ENCODE measurements at regions not wholly inside any gene's neighbourhood (a gene's known extent, or its start where the extent isn't known, plus 50 kb on each side); places are given as distances from the start of the nearest gene placed in this dataset.

DNA sequence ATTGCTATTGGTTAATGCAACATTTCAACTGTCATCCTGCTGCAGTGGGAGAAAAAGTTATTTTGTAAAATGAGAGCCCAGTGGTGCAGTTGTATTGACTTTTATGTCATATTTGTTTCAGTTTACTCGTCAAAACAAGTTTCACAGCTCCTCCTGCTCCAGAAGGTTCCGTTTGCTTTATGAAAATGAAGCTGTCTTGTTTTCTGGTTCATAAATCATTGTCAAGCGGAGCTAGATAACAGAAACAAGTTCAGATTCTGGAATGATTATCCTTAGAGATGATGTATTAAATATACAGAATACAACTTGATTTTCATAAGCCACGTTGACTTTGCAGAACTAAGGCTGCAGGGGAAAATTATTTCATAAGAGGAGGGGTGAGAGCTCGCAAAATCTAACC, 970.5 kb upstream of the NR2F2 start:
- H3K9me3 ChIP-seq (ENCODE audit: insufficient read depth in 2 of 2, low read depth in 1 of 2, low read length in 1 of 2): peaks cover 3 to 4% of the 10 kb centered on the region in 2 experiments; a peak in 1 of 4 replicates
- H3K4ac ChIP-seq (replicated peaks; ENCODE audit: insufficient read length, low read depth, low read length): no peak overlapping the region
- no peak overlapping the region for H3K56ac ChIP-seq (replicated peaks; ENCODE audit: insufficient read length, low read depth, low read length)
- no peak overlapping the region for H4K5ac ChIP-seq (ENCODE audit: insufficient read length, low read depth, low read length)
- ChIA-PET POLR2A (ENCODE audit: partially characterized antibody) (no interaction called here), CTCF (ENCODE audit: partially characterized antibody) (interaction anchor here (1.0 kb wide), 1 partner anchor 9 kb away, joined by 4 read pairs; no protein-coding TSS in a partner anchor)
- H4K8ac ChIP-seq (ENCODE audit: extremely low read depth, insufficient read depth, low read length): no peak overlapping the region
- H3K4me2 ChIP-seq (ENCODE audit: insufficient read depth in 1 of 2, low read depth in 2 of 2, low read length in 2 of 2): no peak overlapping the region
- H2BK5ac ChIP-seq (ENCODE audit: low read depth, low read length): no peak overlapping the region
- no peak overlapping the region for H3K4me3 ChIP-seq (ENCODE audit: extremely low read depth in 1 of 4, insufficient read depth in 2 of 4, low read depth in 3 of 4, low read length in 4 of 4)
- no peak for DNase-seq (ENCODE audit: low read depth in 1 of 2, low spot score in 2 of 2)
- H3K36me3 ChIP-seq (ENCODE audit: control insufficient read depth in 2 of 4, insufficient read depth in 4 of 4, low read length in 3 of 4): no peaks in the 10 kb centered on the region
- 91% methylated on average over 5 of the region's 5 CpGs; no CpG with 5 or more reads in 1 of the 2 experiments for whole genome bisulfite sequencing, 2 experiments (ENCODE audit: extremely low coverage in 1 of 2, insufficient coverage in 1 of 2, insufficient read length in 1 of 2, insufficient replicate concordance in 2 of 2, low coverage in 1 of 2, low lambda C conversion rate in 2 of 2, missing lambda C conversion rate in 1 of 2)
- no peak overlapping the region for H2AFZ ChIP-seq (ENCODE audit: low read length)
- H3K79me1 ChIP-seq (ENCODE audit: low read depth, low read length): no peaks in the 10 kb centered on the region
- no peak overlapping the region for H4K91ac ChIP-seq (replicated peaks; ENCODE audit: insufficient read length, low read length)
- H4K20me1 ChIP-seq (replicated peaks in 1 of 2; ENCODE audit: control insufficient read depth in 1 of 2, insufficient read depth in 2 of 2, low read length in 2 of 2): no peaks in the 10 kb centered on the region
- no peaks in the 10 kb centered on the region for H3K23me2 ChIP-seq (ENCODE audit: low read depth, low read length)
- no peak overlapping the region for H3K23ac ChIP-seq (ENCODE audit: insufficient read length)
- no peaks in the 10 kb centered on the region for H3K27me3 ChIP-seq (replicated peaks in 1 of 4; ENCODE audit: control insufficient read depth in 3 of 4, extremely low read depth in 1 of 4, insufficient read depth in 3 of 4, low read length in 3 of 4)
- no peak overlapping the region for H2BK12ac ChIP-seq (ENCODE audit: low read depth, low read length)
- no peaks in the 10 kb centered on the region for H3K4me1 ChIP-seq (replicated peaks in 1 of 4; ENCODE audit: control insufficient read depth in 3 of 4, insufficient read depth in 4 of 4, low read length in 3 of 4)
- FAIRE-seq: no peak
- no peaks in the 10 kb centered on the region for H3K79me2 ChIP-seq (ENCODE audit: control insufficient read depth in 1 of 2, insufficient read depth in 2 of 2, low read length in 2 of 2)
- no peak overlapping the region for H2AK5ac ChIP-seq (ENCODE audit: low read depth, low read length)
- no peak overlapping the region for H2BK20ac ChIP-seq (ENCODE audit: low read length)
- no peak overlapping the region for H3K18ac ChIP-seq (ENCODE audit: extremely low read depth, low read length)
- no peak overlapping the region for H3K14ac ChIP-seq (ENCODE audit: insufficient read length)
- H3K9ac ChIP-seq (replicated peaks in 1 of 4; ENCODE audit: extremely low read depth in 1 of 4, low read depth in 3 of 4, low read length in 3 of 4): no peak overlapping the region
- H2BK120ac ChIP-seq (replicated peaks; ENCODE audit: low read depth, low read length): no peak overlapping the region
- H3K27ac ChIP-seq (ENCODE audit: low read depth, low read length): no peak overlapping the region
- no peak overlapping the region for H2BK15ac ChIP-seq (ENCODE audit: low read length)
- TF ChIP-seq NANOG (IDR thresholded peaks at IDR 0.05; ENCODE audit: insufficient read depth, low read depth, low read length, poor library complexity, severe bottlenecking): no peak
- no peak for TF ChIP-seq TAF7 (optimal IDR thresholded peaks at IDR 0.05; ENCODE audit: borderline replicate concordance, low read depth, low read length)
- TF ChIP-seq RAD21 (IDR thresholded peaks at IDR 0.05 in 1 of 2, conservative IDR thresholded peaks at IDR 0.05 in 1 of 2; ENCODE audit: low read depth in 2 of 2, low read length in 2 of 2): no peak
- no peak for TF ChIP-seq BACH1 (IDR thresholded peaks at IDR 0.05; ENCODE audit: low read length)
- TF ChIP-seq CEBPB (IDR thresholded peaks at IDR 0.05; ENCODE audit: low read depth, low read length): no peak
- TF ChIP-seq TBP (IDR thresholded peaks at IDR 0.05; ENCODE audit: low read depth, low read length): no peak
- TF ChIP-seq PHF8 (conservative IDR thresholded peaks at IDR 0.05; ENCODE audit: low read depth, low read length): no peak
- no peak for TF ChIP-seq MAFK (IDR thresholded peaks at IDR 0.05; ENCODE audit: low read depth, low read length)
- no peak for TF ChIP-seq TAF1 (IDR thresholded peaks at IDR 0.05; ENCODE audit: low read depth, low read length)
- TF ChIP-seq GTF2F1 (IDR thresholded peaks at IDR 0.05; ENCODE audit: borderline replicate concordance, low read depth, low read length): no peak
- TF ChIP-seq EP300 (IDR thresholded peaks at IDR 0.05; ENCODE audit: borderline replicate concordance in 1 of 2, low read depth in 2 of 2, low read length in 2 of 2): no peak
- no peak for TF ChIP-seq TCF12 (IDR thresholded peaks at IDR 0.05; ENCODE audit: low read depth, low read length)
- no peak for TF ChIP-seq JUND (IDR thresholded peaks at IDR 0.05; ENCODE audit: low read length)
- TF ChIP-seq BCL11A (IDR thresholded peaks at IDR 0.05; ENCODE audit: low read depth in 2 of 2, low read length in 2 of 2): no peak

Data from H1 (cell line).